Keratinocyte (primary cell): ENCODE measurements at regions not wholly inside any gene's neighbourhood (a gene's known extent, or its start where the extent isn't known, plus 50 kb on each side); places are given as distances from the start of the nearest gene placed in this dataset.

Experiments used
- CTCF ChIP-seq, 3 experiments: IDR thresholded peaks in 1 of 3; conservative IDR thresholded peaks in 1 of 3; optimal IDR thresholded peaks in 1 of 3; 2 replicates in 2 of 3; 3 replicates in 1 of 3; pipeline versions ENCODE3 to v1.5.1; 2011; ENCODE audit warnings: low read length in 3 of 3, mild to moderate bottlenecking in 3 of 3, moderate library complexity in 2 of 3, control low read depth in 1 of 3, inconsistent platforms in 1 of 3; ENCODE audit not compliant: insufficient read depth in 2 of 3; ENCODE audit errors: extremely low read depth in 1 of 3
- EZH2 ChIP-seq: IDR thresholded peaks from one replicate; pipeline ENCODE4 v1.6.1; 2012; ENCODE audit warnings: inconsistent platforms, mild to moderate bottlenecking, low read length, moderate library complexity

DNA sequence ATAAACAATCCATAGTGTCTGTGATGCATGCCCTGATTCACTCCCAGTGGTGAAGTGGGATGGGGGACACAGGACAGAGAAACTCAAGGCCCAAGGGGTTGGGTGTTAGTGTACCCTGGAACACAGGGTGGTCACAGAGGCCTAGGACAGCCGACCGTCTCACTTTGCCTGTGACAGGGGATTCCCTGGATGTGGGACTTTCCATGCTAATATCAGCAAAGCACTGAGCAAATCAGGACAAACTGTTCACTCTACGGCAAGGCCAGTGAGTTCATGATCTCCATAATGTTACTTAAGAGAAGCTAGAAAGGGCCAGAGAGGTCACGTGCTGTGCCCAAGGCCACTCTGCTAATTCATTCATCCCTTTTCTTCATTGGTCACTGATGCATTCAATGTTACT lies 158.7 kb upstream of the RBPJ start:
- TF ChIP-seq CTCF (optimal IDR thresholded peaks at IDR 0.05 in 1 of 3, IDR thresholded peaks at IDR 0.05 in 1 of 3, conservative IDR thresholded peaks at IDR 0.05 in 1 of 3; ENCODE audit: extremely low read depth in 1 of 3, insufficient read depth in 2 of 3, low read length in 3 of 3) (no peak), EZH2 (no peak)
